ENCODE measurements at regions not wholly inside any gene's neighbourhood (a gene's known extent, or its start where the extent isn't known, plus 50 kb on each side); places are given as distances from the start of the nearest gene placed in this dataset.
A peak's percentile ranks its signal among the peaks of the same experiment; 100 is the strongest.

DNA sequence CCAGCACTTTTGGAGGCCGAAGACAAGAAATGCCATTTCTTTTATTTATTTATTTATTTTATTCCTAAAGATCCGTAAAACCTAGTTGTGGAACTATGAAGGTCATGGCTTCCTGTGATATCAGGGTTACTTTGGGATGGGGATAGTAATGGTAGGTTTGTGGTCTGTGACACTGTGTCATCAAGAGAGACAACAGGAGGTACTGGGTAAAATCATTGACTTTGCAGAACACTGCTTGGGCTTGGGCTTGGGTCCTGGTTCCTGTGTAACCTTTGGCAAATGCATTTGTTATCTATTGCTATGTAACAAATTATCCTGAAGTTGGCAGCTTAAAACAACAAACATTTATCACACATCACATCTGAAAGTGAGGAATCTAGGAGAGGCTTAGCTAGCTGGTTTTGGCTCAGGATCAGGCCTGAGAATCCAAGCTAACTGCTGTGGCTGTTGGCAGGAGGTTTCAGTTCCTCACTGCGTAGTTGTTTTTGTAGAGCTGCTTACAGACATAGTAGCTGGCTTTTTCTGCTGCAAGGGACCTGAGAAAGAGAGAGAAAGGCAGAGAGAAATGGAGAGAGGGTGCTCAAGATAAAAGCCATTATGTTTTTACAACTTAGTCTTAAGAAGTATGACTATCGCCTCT is 576.4 kb upstream of the SLIT2 start:
- Histone ChIP-seq H3K27me3 (ENCODE audit: insufficient read depth, low read length) (no peaks in the 10 kb centered on the region), H4K20me1 (ENCODE audit: control insufficient read depth, insufficient read depth, insufficient read length) (no peaks in the 10 kb centered on the region), H2AFZ (ENCODE audit: low read length) (no peak overlapping the region), H3K23ac (ENCODE audit: insufficient read length, low read depth, low read length) (no peak overlapping the region), H2BK20ac (ENCODE audit: low read depth, low read length, poor library complexity, severe bottlenecking) (no peak overlapping the region), H3K14ac (ENCODE audit: insufficient read depth, low read length) (no peak overlapping the region), H3T11ph (ENCODE audit: low read length) (no peak overlapping the region), H2BK5ac (ENCODE audit: insufficient read length, low read length) (no peak overlapping the region), H3K56ac (ENCODE audit: insufficient read length, low read depth, low read length) (no peak overlapping the region), H4K8ac (replicated peaks; ENCODE audit: insufficient read length, low read depth, low read length) (no peak overlapping the region), H3K9me3 (ENCODE audit: control insufficient read depth, low read depth, low read length) (no peaks in the 10 kb centered on the region), H3K4ac (ENCODE audit: low read depth, low read length) (no peak overlapping the region), H4K91ac (ENCODE audit: insufficient read length, low read depth, low read length) (no peak overlapping the region), H3K23me2 (ENCODE audit: insufficient read length, low read depth, low read length, poor library complexity, severe bottlenecking) (no peaks in the 10 kb centered on the region), H3K18ac (ENCODE audit: insufficient read length, low read depth, low read length) (no peak overlapping the region), H3K79me1 (ENCODE audit: insufficient read depth, low read depth, low read length, poor library complexity, severe bottlenecking) (no peaks in the 10 kb centered on the region), H4K5ac (ENCODE audit: insufficient read length, low read depth, low read length) (no peak overlapping the region), H3K4me1 (ENCODE audit: insufficient read depth, low read length) (no peaks in the 10 kb centered on the region), H2BK15ac (ENCODE audit: low read depth, low read length) (no peak overlapping the region; the same call in 1 of the 2 replicates), H3K4me2 (ENCODE audit: insufficient read depth, insufficient read length, low read length) (no peak overlapping the region), H2BK12ac (ENCODE audit: insufficient read length, low read depth, low read length) (no peak overlapping the region), H2BK120ac (ENCODE audit: low read depth, low read length, poor library complexity, severe bottlenecking) (no peak overlapping the region), H3K9ac (ENCODE audit: extremely low read depth, insufficient read length, low read length) (no peak overlapping the region), H2AK5ac (ENCODE audit: insufficient read length, low read length) (no peak overlapping the region), H3K79me2 (ENCODE audit: insufficient read depth, low read length) (no peaks in the 10 kb centered on the region), H3K27ac (ENCODE audit: insufficient read length, low read depth, low read length) (no peak overlapping the region)
- TF ChIP-seq, protein P1, sequence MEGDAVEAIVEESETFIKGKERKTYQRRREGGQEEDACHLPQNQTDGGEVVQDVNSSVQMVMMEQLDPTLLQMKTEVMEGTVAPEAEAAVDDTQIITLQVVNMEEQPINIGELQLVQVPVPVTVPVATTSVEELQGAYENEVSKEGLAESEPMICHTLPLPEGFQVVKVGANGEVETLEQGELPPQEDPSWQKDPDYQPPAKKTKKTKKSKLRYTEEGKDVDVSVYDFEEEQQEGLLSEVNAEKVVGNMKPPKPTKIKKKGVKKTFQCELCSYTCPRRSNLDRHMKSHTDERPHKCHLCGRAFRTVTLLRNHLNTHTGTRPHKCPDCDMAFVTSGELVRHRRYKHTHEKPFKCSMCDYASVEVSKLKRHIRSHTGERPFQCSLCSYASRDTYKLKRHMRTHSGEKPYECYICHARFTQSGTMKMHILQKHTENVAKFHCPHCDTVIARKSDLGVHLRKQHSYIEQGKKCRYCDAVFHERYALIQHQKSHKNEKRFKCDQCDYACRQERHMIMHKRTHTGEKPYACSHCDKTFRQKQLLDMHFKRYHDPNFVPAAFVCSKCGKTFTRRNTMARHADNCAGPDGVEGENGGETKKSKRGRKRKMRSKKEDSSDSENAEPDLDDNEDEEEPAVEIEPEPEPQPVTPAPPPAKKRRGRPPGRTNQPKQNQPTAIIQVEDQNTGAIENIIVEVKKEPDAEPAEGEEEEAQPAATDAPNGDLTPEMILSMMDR (conservative IDR thresholded peaks at IDR 0.05) = no peak
- DNase-seq = no peak
- Mint-ChIP-seq H3K9me3 (peaks cover 12 to 14% of the 10 kb centered on the region in 2 experiments; a peak in 4 of 5 replicates), H3K4me3 (no peak overlapping the region), H3K36me3 (ENCODE audit: insufficient read depth in 1 of 3, low read depth in 3 of 3) (peaks cover 5 to 12% (median 7%) of the 10 kb centered on the region in 3 experiments; a peak in 6 of 7 replicates), H3K27ac (peak overlapping the region in 1 of 3 experiments; percentile 10; a peak in 1 of 7 replicates), H3K4me1 (no peaks in the 10 kb centered on the region), H3K27me3 (ENCODE audit: low read depth) (peaks cover 2% of the 10 kb centered on the region; the same call in 1 of the 2 replicates)
- no CpG with 5 or more reads among the region's 4 CpGs for WGBS (ENCODE audit: extremely low coverage, insufficient read length, low lambda C conversion rate)
